ENCODE measurements at regions not wholly inside any gene's neighbourhood (a gene's known extent, or its start where the extent isn't known, plus 50 kb on each side); places are given as distances from the start of the nearest gene placed in this dataset.

GRCh38 chr5:73234204-73234555, 61.2 kb downstream of the TMEM174 start:
- H3K4me3 ChIP-seq = no peak overlapping the region
- no peak overlapping the region for H3K9ac ChIP-seq (ENCODE audit: low read depth in 2 of 2, low read length in 2 of 2)
- intact Hi-C loops (cut with DNase I) = no loop called here
- TF ChIP-seq CTCF (IDR thresholded peaks at IDR 0.05) = no peak
- H3K27me3 ChIP-seq = peaks cover 48% of the 10 kb centered on the region
- H3K4me1 ChIP-seq = peaks cover 5% of the 10 kb centered on the region
- no peak for DNase-seq
- no peak overlapping the region for H3K27ac ChIP-seq
- H3K9me3 ChIP-seq = no peaks in the 10 kb centered on the region
- H3K36me3 ChIP-seq = no peaks in the 10 kb centered on the region

DNA sequence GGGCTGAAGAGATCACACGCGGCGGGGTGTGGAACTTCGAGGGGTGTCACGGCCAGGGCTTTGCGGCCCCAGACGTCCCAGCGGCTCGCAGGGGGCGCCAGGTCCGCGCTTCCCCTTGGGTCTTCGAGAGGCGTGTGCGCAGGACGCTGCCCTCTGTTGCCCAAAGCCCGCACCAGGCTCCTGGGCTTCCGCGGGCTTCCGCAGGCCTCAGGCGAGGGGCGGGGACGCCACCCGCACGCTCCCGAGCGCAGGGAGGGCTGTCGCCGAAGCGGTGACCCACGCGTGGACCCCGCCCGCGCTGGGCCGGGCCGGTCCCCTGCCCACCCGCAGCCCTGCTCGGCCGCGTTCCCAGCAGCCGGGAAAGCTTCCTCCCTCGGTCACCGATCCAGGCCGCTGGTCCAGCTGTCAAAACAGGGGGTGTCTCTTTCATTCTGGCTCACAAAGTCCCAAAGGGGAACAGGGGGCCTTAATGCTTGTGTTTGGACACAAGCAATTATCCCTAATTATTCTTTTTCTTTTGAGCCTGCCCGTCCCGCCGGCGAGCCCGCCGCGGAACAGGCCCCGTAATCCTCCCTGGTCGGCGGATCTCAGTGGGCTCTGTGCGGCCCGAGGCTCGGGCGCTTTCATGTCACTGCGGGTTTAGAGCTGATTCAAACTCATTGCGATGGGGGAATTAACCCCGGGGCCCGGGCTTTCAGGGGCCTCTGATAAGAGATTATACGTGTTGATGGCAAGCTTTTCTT, 60.6 kb downstream of the TMEM174 start:
- Histone ChIP-seq H3K36me3 (no peaks in the 10 kb centered on the region), H3K9me3 (no peaks in the 10 kb centered on the region), H3K27ac (no peak overlapping the region), H3K4me1 (peaks cover 5% of the 10 kb centered on the region), H3K4me3 (peak overlapping the region; percentile 30), H3K27me3 (peaks cover 52% of the 10 kb centered on the region), H3K9ac (ENCODE audit: low read depth in 2 of 2, low read length in 2 of 2) (no peak overlapping the region)
- intact Hi-C loops (cut with DNase I) = no loop called here
- TF ChIP-seq CTCF (IDR thresholded peaks at IDR 0.05) = no peak
- no peak for DNase-seq

DNA sequence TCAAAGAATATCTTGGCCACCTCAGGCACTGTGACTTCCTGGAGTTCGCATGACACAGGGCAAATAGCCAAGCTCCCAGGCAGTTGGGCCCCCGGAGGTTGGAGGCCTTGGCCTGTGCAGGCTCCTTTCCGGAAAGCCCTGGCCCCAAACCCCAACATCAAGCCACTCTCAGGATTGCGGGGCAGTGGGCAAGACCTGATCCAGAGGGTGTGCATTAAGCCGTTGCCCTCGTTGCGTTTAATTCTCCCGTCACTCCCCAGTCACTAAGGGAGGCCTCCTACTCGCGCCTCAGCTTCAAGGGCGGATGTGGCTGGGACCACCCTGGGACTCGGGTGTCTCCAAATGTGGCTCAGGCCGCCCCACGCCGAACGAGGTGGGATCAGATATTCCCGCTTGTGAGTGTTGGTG, 60.1 kb downstream of the TMEM174 start:
- Histone ChIP-seq H3K27me3 (peaks cover 58% of the 10 kb centered on the region), H3K4me3 (no peak overlapping the region), H3K9ac (ENCODE audit: low read depth in 2 of 2, low read length in 2 of 2) (no peak overlapping the region), H3K9me3 (no peaks in the 10 kb centered on the region), H3K27ac (no peak overlapping the region), H3K4me1 (peaks cover 5% of the 10 kb centered on the region), H3K36me3 (no peaks in the 10 kb centered on the region)
- intact Hi-C loops (cut with DNase I) = no loop called here
- TF ChIP-seq CTCF (IDR thresholded peaks at IDR 0.05) = no peak
- no peak for DNase-seq

DNA sequence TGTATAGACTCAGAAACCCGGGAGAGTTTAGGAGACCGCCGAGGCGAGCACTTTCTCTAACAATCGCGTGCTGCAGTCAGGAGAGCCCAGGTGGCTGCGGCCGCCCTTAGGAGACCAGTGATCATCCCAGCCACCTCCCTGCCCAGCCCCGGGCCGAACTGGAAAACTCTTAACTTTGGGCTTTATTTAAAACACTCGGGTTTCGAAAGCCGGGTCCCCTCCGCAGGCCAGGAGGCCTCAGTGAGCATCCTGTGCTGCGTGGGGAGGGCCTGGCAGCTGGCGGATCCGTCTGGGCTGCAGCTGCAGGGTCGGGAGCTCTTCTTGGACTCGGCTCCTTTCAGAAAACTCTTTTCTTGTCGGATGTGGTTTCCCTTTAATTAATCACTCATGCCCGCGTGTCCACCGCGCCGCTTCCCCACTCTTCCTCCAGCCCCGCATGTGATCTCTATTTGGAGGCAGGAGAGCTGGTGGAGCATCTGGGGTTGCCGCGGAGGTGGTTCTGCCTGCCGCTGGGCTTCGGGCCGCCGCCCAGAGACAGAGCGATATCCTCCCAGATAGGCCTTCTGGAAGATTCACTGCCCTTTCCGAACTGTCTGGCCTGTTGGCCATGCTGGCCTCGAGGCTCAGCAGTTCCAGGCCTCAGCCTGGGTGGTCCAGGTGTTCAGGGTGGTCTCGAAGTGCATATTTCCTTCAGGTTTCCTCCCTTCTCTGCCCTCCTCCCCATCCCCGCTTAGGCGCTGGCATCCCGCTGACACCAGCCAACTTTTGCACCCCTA, 59.5 kb downstream of the TMEM174 start:
- H3K4me1 ChIP-seq = peaks cover 5% of the 10 kb centered on the region
- intact Hi-C loops (cut with DNase I) = no loop called here

GRCh38 chr5:73231246-73231778, 58.3 kb downstream of the TMEM174 start:
- H3K27ac ChIP-seq = no peak overlapping the region
- H3K4me3 ChIP-seq = no peak overlapping the region
- no peak for DNase-seq
- H3K9me3 ChIP-seq = no peaks in the 10 kb centered on the region
- peaks cover 5% of the 10 kb centered on the region for H3K4me1 ChIP-seq
- intact Hi-C loops (cut with DNase I) = no loop called here
- H3K27me3 ChIP-seq = peaks cover 72% of the 10 kb centered on the region
- TF ChIP-seq CTCF (IDR thresholded peaks at IDR 0.05) = no peak
- no peak overlapping the region for H3K9ac ChIP-seq (ENCODE audit: low read depth in 2 of 2, low read length in 2 of 2)
- no peaks in the 10 kb centered on the region for H3K36me3 ChIP-seq

More for the DNA sequence above, 59.5 kb downstream of the TMEM174 start:
- Histone ChIP-seq H3K4me3 (no peak overlapping the region), H3K9me3 (no peaks in the 10 kb centered on the region), H3K27me3 (peaks cover 62% of the 10 kb centered on the region), H3K27ac (no peak overlapping the region), H3K9ac (ENCODE audit: low read depth in 2 of 2, low read length in 2 of 2) (no peak overlapping the region), H3K36me3 (no peaks in the 10 kb centered on the region)
- no peak for DNase-seq
- no peak for TF ChIP-seq CTCF (IDR thresholded peaks at IDR 0.05)

Data from colonic mucosa (tissue), 4 donors.